HG03095 (cell line): ENCODE measurements at regions not wholly inside any gene's neighbourhood (a gene's known extent, or its start where the extent isn't known, plus 50 kb on each side); places are given as distances from the start of the nearest gene placed in this dataset.
"Not testable (repeated sequence)": the region's sequence is repeated elsewhere in the genome, so short reads cannot be mapped to it uniquely, and the experiment has no call there.

Source experiments
- ATAC-seq: cut with Tn5 transposase; IDR thresholded peaks from one replicate; pipeline ENCODE4 v1.9.1; 2021; ENCODE audit warnings: moderate library complexity; ENCODE audit not compliant: unreplicated experiment

- no peak for ATAC-seq
These were observed 97.7 kb upstream of the SLC25A33 start for GRCh38 chr1:9441451-9442133.

- ATAC-seq: no peak
These were observed 96.9 kb upstream of the SLC25A33 start for GRCh38 chr1:9442278-9442846.

- no peak for ATAC-seq
These were observed 96.3 kb upstream of the SLC25A33 start for GRCh38 chr1:9442986-9443385.

GRCh38 chr1:9443913-9444445, 95.3 kb upstream of the SLC25A33 start:
- ATAC-seq: no peak

GRCh38 chr1:9444532-9444931, 94.7 kb upstream of the SLC25A33 start:
- no peak for ATAC-seq

- ATAC-seq: not testable (repeated sequence)
These were observed 94.2 kb upstream of the SLC25A33 start for GRCh38 chr1:9445081-9445480.

- no peak for ATAC-seq
These were observed 91.9 kb upstream of the SLC25A33 start for GRCh38 chr1:9447215-9447960.

GRCh38 chr1:9448132-9449109, 90.8 kb upstream of the SLC25A33 start:
- no peak for ATAC-seq

GRCh38 chr1:9449110-9449627, 90.1 kb upstream of the SLC25A33 start:
- no peak for ATAC-seq

- ATAC-seq: no peak
These were observed 89.1 kb upstream of the SLC25A33 start for GRCh38 chr1:9449976-9450696.

GRCh38 chr1:9451081-9451480, 88.2 kb upstream of the SLC25A33 start:
- ATAC-seq: no peak

- no peak for ATAC-seq
These were observed 86.6 kb upstream of the SLC25A33 start for GRCh38 chr1:9452516-9453140.

GRCh38 chr1:9453375-9453774, 85.9 kb upstream of the SLC25A33 start:
- ATAC-seq: no peak

- no peak for ATAC-seq
These were observed 85.4 kb upstream of the SLC25A33 start for GRCh38 chr1:9453779-9454418.

GRCh38 chr1:9454494-9455066, 84.7 kb upstream of the SLC25A33 start:
- ATAC-seq: no peak

- no peak for ATAC-seq
These were observed 83.6 kb upstream of the SLC25A33 start for GRCh38 chr1:9455487-9456234.

- no peak for ATAC-seq
These were observed 82.4 kb upstream of the SLC25A33 start for GRCh38 chr1:9456833-9457232.
